ENCODE measurements at regions not wholly inside any gene's neighbourhood (a gene's known extent, or its start where the extent isn't known, plus 50 kb on each side); places are given as distances from the start of the nearest gene placed in this dataset.

GRCh38 chr15:47622055-47622454, 95.2 kb upstream of the SEMA6D start:
- peaks cover 0 to 55% (median 0%) of the 10 kb centered on the region in 4 donors for H3K27me3 ChIP-seq
- no peak overlapping the region for H3K4me3 ChIP-seq
- WGBS, 2 donors = 48 to 68% methylated on average over 2 of the region's 2 CpGs

GRCh38 chr15:47624503-47624902, 92.8 kb upstream of the SEMA6D start:
- DNase-seq = no peak
- no peaks in the 10 kb centered on the region for H3K9me3 ChIP-seq

More at GRCh38 chr15:47622055-47622454, 95.2 kb upstream of the SEMA6D start:
- TF ChIP-seq POLR2A (IDR thresholded peaks at IDR 0.05) = no peak
- H3K4me1 ChIP-seq = peaks cover 0 to 21% (median 0%) of the 10 kb centered on the region in 3 donors
- intact Hi-C loops (cut with DNase I) = no loop called here
- H3K27ac ChIP-seq = no peak overlapping the region
- no peak for DNase-seq
- H3K9me3 ChIP-seq = no peaks in the 10 kb centered on the region
- H3K36me3 ChIP-seq = no peaks in the 10 kb centered on the region

GRCh38 chr15:47639042-47639441, 78.3 kb upstream of the SEMA6D start:
- no peak for TF ChIP-seq CTCF (IDR thresholded peaks at IDR 0.05)
- TF ChIP-seq POLR2A (IDR thresholded peaks at IDR 0.05) = no peak
- DNase-seq = no peak
- no peaks in the 10 kb centered on the region for H3K36me3 ChIP-seq
- intact Hi-C loops (cut with DNase I) = no loop called here
- 88% methylated on average over 1 of the region's 1 CpG; no CpG with 5 or more reads in 1 of the 2 donors for WGBS, 2 donors
- H3K9me3 ChIP-seq = no peaks in the 10 kb centered on the region
- H3K4me1 ChIP-seq = no peaks in the 10 kb centered on the region
- no peak overlapping the region for H3K27ac ChIP-seq
- H3K27me3 ChIP-seq = peaks cover 0 to 3% (median 0%) of the 10 kb centered on the region in 4 donors
- H3K4me3 ChIP-seq = no peak overlapping the region

More at GRCh38 chr15:47624503-47624902, 92.8 kb upstream of the SEMA6D start:
- peaks cover 0 to 37% (median 0%) of the 10 kb centered on the region in 4 donors for H3K27me3 ChIP-seq
- H3K4me3 ChIP-seq = no peak overlapping the region
- peaks cover 0 to 16% (median 0%) of the 10 kb centered on the region in 3 donors for H3K4me1 ChIP-seq
- TF ChIP-seq CTCF (IDR thresholded peaks at IDR 0.05) (no peak), POLR2A (IDR thresholded peaks at IDR 0.05) (no peak)
- intact Hi-C loops (cut with DNase I) = no loop called here
- H3K27ac ChIP-seq = no peak overlapping the region
- no peaks in the 10 kb centered on the region for H3K36me3 ChIP-seq

- no peaks in the 10 kb centered on the region for H3K4me1 ChIP-seq
- H3K9me3 ChIP-seq = no peaks in the 10 kb centered on the region
- H3K27me3 ChIP-seq = no peaks in the 10 kb centered on the region
- DNase-seq = no peak
- intact Hi-C loops (cut with DNase I) = no loop called here
- H3K27ac ChIP-seq = no peak overlapping the region
- 90 to 93% methylated on average over 5 of the region's 5 CpGs for WGBS, 2 donors
- TF ChIP-seq POLR2A (IDR thresholded peaks at IDR 0.05) (no peak), CTCF (IDR thresholded peaks at IDR 0.05) (no peak)
- H3K4me3 ChIP-seq = no peak overlapping the region
- no peaks in the 10 kb centered on the region for H3K36me3 ChIP-seq
These were observed 77.2 kb upstream of the SEMA6D start for GRCh38 chr15:47640079-47640478.

GRCh38 chr15:47640901-47641300, 76.4 kb upstream of the SEMA6D start:
- TF ChIP-seq POLR2A (IDR thresholded peaks at IDR 0.05) (no peak), CTCF (IDR thresholded peaks at IDR 0.05) (no peak)
- intact Hi-C loops (cut with DNase I) = no loop called here
- WGBS, 2 donors = 64 to 83% methylated on average over 7 of the region's 7 CpGs

GRCh38 chr15:47644722-47645121, 72.6 kb upstream of the SEMA6D start:
- intact Hi-C loops (cut with DNase I) = no loop called here

More at GRCh38 chr15:47640901-47641300, 76.4 kb upstream of the SEMA6D start:
- Histone ChIP-seq H3K4me3 (no peak overlapping the region), H3K27me3 (no peaks in the 10 kb centered on the region), H3K36me3 (no peaks in the 10 kb centered on the region), H3K4me1 (no peaks in the 10 kb centered on the region), H3K9me3 (no peaks in the 10 kb centered on the region), H3K27ac (no peak overlapping the region)
- no peak for DNase-seq

More at GRCh38 chr15:47644722-47645121, 72.6 kb upstream of the SEMA6D start:
- 58 to 74% methylated on average over 3 of the region's 3 CpGs for WGBS, 2 donors
- no peaks in the 10 kb centered on the region for H3K27me3 ChIP-seq
- H3K4me3 ChIP-seq = no peak overlapping the region
- no peak for DNase-seq
- TF ChIP-seq POLR2A (IDR thresholded peaks at IDR 0.05) = no peak
- TF ChIP-seq CTCF (IDR thresholded peaks at IDR 0.05) = no peak
- no peaks in the 10 kb centered on the region for H3K36me3 ChIP-seq
- H3K9me3 ChIP-seq = no peaks in the 10 kb centered on the region
- no peak overlapping the region for H3K27ac ChIP-seq
- H3K4me1 ChIP-seq = no peaks in the 10 kb centered on the region

Data from esophagus squamous epithelium (tissue), 5 donors.